HK-2 (cell line): ENCODE measurements at regions not wholly inside any gene's neighbourhood (a gene's known extent, or its start where the extent isn't known, plus 50 kb on each side); places are given as distances from the start of the nearest gene placed in this dataset.
A peak's percentile ranks its signal among the peaks of the same experiment; 100 is the strongest.
"Not testable (repeated sequence)": the region's sequence is repeated elsewhere in the genome, so short reads cannot be mapped to it uniquely, and the experiment has no call there.

Experiments
- DNase-seq: peaks from one replicate; pipeline ENCODE4 v3.0.0-alpha.2; 2018; ENCODE audit not compliant: unreplicated experiment

- DNase-seq = no peak
These were observed 216.7 kb upstream of the SSTR1 start for GRCh38 chr14:37991027-37991426.

DNA sequence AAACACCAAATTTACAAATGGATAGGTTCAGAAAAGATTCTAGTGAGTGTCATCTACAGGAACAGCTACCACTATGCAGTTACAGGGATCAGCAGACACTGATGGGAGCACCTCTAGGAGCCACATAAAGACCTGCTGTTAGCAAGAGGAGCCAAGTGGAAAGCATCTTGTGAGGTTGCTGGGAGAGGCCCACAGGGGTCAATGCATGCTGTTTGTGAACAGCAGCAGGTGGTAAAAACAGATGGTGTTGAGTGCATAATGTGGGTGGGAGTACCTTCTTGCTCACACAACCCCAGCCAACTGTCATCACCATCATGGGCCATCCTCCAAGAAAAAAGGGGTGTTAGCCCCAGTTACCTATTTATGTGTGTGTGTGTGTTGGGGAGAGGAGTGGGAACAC, 215.2 kb upstream of the SSTR1 start:
- DNase-seq = no peak

DNA sequence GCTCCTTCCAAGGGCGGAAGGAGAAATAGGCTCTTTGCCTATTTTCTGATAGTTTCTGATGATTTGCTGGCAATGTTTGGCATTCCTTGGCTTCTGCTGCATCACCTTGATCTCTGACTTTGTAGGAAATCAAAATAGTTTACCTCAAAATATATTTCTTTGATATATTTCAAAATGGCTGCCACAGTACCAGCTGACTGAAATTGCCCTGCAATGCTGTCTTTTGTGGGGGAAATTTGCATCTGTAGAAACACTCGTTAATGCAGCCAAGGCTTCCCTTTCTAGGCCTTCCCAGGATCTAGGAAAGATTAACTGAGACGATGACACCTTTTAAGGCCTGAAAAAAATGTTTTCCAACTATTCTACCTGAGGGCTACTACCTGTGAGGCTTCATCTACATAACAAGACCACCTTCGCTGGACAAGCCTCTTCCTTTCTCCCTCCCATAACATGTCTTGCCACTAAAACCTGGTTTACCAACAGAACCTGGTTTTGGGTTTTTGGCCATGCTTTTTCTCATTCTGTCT, 212.8 kb upstream of the SSTR1 start:
- no peak for DNase-seq

- no peak for DNase-seq
These were observed 210.7 kb upstream of the SSTR1 start for GRCh38 chr14:37997017-37997416.

DNA sequence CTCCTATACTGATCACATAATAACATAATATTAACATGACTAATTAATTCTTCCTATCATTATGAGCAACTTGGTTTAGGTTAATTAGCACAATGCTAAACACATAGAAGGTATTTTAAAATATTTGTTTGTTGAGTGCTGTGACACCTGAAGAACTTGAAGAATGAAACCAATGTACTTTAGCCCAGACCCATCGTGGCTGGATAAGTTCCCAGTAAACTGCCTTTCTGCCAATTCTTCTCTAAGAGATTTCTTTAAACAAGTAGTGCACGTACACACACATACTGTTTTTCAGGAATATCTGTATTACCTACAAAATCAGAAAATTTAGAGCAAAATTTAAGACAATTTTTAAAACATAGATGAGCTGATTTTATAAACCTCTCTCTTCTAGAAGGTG, 207.4 kb upstream of the SSTR1 start:
- no peak for DNase-seq

GRCh38 chr14:38001501-38001900, 206.2 kb upstream of the SSTR1 start:
- no peak for DNase-seq

- DNase-seq = no peak
These were observed 203.7 kb upstream of the SSTR1 start for GRCh38 chr14:38003746-38004609.

- DNase-seq = no peak
These were observed 203.2 kb upstream of the SSTR1 start for GRCh38 chr14:38004610-38004879.

DNA sequence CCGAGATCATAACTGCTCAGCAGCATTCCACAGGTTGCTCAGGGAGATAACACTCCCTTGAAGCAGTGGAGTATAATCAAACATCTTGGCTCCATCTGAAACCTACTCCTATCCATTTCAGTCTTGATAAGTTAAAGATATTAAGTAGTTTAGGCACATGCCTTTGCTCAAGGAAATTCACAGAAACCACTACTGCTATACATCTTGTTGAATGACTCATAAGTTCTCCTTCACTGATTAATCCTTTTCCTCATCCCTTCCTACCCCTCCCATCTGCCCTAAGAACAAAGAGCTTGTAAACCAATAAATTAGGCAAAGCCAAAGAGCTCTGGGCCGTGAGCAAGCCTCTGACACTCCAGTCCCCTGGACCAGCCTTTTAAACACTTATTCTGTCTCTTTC, 196.5 kb upstream of the SSTR1 start:
- DNase-seq = not testable (repeated sequence)

DNA sequence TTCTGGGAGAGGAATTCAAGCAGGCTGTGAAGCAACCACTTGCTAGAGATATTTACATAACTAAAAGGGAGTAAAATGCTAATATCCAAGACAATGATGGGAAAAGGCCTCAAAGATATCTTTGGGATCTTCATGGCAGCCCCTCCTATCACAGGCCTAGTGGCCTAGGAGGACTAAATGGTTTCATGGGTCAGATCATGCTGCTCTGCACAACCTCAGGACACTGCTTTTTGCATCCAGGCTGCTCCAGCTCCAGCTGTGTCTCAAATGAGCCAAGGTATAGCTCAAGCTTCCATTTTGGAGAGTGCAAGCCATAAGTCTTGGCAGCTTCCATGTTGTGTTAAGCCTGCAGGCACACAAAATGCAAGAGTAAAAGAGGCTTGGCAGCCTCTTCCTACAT, 195.6 kb upstream of the SSTR1 start:
- no peak for DNase-seq

DNA sequence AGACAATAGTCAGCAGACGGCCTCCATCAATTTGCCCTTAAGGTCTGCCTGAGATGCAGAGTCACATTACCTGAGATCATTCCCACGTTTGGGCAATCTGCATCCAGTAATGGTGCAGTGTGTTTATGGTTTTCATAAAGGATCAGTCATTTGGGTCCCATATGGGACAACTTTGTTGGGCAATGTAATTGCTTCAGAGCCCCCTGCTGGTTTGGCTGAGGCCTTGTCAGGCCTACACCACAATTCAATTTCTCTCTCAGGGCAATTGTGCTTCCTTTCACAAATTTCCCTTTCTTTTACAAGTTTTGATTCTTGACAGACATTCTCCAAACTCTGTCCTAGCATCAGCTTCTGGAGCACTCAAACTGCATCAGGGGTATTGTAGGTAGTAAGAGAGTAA, 191.2 kb upstream of the SSTR1 start:
- no peak for DNase-seq

GRCh38 chr14:38021861-38022260, 185.8 kb upstream of the SSTR1 start:
- DNase-seq = no peak

DNA sequence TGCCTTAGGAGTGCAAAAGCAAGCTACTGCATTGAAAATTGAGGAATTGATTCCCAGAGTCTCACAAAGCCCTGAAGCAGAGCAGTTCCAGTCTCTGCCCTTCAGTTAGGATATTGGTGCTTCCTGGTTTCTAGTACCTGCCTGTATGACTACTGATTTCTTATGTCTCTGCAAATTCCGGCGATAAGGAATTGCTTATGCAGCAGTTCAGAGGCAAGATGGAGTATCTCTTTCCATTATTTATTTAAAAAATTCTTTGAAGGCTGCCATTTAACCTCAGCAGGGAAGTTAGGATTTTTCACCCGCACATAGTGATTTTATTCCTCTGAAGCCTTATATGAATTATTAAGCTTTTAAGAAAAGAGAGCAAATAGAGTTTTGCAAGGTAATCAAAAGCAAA, 184.9 kb upstream of the SSTR1 start:
- no peak for DNase-seq

DNA sequence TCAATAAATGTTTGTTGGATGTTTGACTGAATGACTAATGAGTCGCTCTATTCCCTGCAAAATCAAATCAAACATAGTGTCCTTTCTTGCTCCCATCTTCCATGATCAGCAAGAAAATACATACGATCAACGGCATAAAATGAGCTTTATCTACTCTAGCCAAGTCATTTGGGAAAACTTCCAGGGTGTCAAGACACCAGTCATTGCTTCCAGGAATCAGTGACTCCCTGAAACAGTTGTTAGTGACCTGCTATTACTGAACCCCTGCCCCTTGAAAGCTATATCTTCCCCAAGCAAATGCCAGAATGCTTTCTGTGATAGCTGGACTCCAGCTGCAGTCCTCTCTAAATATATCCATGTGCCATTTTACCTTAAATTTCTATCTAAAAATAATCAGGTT, 169.5 kb upstream of the SSTR1 start:
- no peak for DNase-seq

- DNase-seq = no peak
These were observed 168.7 kb upstream of the SSTR1 start for GRCh38 chr14:38038986-38039385.

GRCh38 chr14:38039496-38039895, 168.2 kb upstream of the SSTR1 start:
- no peak for DNase-seq

DNA sequence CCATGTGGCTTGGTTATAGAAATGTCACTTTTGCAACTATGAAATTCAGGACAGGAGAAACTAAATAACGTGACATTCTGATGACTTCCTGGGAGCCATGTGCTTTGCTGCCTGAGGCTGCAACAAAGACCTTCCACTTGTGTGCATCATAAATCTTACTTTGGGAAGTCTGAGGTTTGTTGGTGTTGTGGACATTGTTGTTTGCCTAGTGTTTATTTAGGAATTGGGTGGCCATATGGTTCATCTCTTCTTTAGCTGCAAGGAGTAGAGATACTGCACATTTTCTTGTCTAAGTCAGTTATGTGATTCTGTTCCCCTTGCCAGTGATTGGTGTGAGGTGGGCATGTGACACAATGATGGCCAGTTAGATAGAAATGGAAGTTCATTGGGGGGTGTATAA, 167.3 kb upstream of the SSTR1 start:
- no peak for DNase-seq

DNA sequence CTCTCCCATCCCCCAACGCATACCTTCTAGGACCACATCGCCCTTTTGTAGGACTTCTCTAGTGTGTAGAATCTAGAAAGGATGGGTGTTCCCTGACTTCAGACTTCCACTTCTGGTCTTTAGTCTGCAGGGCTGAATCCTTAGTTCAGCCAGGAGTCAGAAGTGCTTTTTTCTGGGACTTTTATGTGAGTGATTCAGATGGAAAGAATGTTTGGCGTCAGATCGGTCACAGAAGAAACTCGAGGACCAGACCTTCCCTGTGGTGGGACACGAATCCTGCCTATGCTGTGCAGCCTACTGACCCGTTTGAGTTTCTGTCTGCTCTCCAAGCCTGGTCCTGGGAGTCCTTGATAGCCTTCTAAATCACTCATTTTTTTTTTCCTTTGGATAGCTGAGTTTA, 165.4 kb upstream of the SSTR1 start:
- DNase-seq = peak; percentile 53

DNA sequence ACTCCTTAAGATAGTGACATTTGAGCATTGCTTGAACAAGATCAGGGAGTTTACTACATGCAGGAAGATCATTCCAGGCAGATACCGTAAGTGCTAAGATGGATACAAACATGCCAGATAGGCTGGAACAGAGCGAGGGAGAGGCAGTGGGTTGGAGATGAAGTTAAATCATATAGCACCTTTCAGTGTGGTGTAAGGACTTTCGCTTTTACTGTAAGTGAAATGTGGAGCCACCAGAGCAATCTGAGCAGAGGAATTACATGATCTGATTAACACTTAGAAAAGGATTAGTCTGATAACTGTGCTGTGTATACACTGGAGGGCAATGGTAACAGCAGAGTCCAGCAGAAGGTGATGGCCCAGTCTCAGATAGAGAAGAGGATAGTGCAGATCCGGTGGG, 163.0 kb upstream of the SSTR1 start:
- no peak for DNase-seq

DNA sequence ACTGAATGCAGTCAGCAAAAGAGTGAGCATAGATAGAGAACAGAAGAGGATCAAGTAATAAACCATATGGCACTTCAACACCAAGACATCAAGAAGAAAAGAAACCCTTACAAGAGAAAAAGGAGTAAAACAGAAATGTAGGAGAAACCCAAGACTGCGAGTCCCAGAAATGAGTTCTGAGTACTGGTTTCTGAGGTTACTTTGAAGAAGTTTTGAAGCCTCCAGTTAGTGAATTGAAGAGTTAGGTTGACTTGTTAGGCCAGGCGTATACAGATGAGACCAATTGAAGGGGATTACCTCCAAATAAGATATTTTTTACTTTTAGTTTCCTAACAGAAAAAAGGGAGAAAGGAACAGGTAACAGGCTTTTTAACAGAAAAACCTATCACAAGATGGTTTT, 162.2 kb upstream of the SSTR1 start:
- no peak for DNase-seq

GRCh38 chr14:38046160-38046559, 161.5 kb upstream of the SSTR1 start:
- DNase-seq = no peak

DNA sequence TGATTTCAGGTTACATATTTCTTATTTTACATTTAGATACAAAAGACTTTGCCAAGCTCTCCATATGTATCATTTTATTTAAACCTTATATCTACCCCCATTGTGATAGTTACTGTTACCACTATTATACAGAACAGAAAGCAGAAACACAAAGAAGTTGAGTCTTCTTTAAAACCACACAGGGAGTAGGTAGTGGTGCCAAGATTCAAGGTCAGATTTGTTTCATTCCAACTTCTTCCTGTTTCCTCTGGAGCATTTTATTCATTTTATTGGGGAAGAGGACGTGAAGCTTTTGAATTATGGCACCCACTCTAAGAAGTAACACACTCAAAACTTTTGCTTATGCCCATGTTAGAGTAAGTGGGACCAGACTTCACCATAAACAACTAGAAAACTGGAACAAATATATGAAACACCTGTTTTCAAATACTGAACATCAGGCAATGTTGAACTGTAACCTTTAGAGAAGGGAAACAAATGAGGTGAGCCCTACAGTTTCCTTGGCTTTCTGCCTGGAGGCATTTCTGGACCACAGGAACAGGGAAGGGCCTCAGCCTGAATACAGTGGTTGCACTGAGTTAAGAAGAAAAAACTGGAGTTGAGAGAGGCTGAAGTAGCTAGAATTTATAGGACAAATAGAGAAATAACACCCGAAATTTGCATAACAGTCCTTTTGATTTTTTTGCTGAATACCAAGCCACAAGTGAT, 160.4 kb upstream of the SSTR1 start:
- no peak for DNase-seq

DNA sequence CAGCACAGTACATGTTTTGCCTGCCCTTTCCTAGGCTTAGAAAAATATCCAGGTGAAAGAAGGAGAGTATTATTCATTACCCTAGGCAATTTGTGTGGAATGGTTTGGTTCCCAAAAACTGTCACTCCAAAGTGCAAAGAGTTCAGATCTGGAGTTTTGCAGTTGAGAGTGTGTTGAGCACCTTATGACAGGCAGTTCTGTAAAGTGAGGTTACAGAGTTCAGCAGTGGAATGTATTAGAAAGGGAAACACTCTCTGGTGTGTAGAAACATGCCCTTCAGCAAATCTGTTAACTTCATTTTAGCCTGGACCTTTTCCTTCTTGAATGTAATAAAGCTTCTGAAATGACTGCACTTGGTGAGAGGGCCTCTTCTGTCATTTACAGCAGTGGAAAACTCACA, 154.0 kb upstream of the SSTR1 start:
- no peak for DNase-seq
